TTC549 (cell line): ENCODE measurements at regions not wholly inside any gene's neighbourhood (a gene's known extent, or its start where the extent isn't known, plus 50 kb on each side); places are given as distances from the start of the nearest gene placed in this dataset.

Source experiments
- FAIRE-seq: peaks from 2 replicates; lab custom pipeline; 2012; peaks lifted over from hg19 to GRCh38; lab: Jason Lieb, UNC

- FAIRE-seq, result no peak
Observed at GRCh38 chr2:235305678-235306077, 188.2 kb upstream of the AGAP1 start.

- FAIRE-seq, result no peak
Observed at GRCh38 chr2:235311044-235311443, 182.8 kb upstream of the AGAP1 start.

GRCh38 chr2:235312571-235312970 is 181.3 kb upstream of the AGAP1 start:
- no peak for FAIRE-seq

GRCh38 chr2:235314371-235314930 is 179.4 kb upstream of the AGAP1 start:
- FAIRE-seq, result no peak

GRCh38 chr2:235319095-235319494 is 174.7 kb upstream of the AGAP1 start:
- FAIRE-seq, result no peak

GRCh38 chr2:235320326-235320725 is 173.5 kb upstream of the AGAP1 start:
- no peak for FAIRE-seq

GRCh38 chr2:235324324-235324723 is 169.5 kb upstream of the AGAP1 start:
- FAIRE-seq, result no peak

GRCh38 chr2:235325151-235325550 is 168.7 kb upstream of the AGAP1 start:
- no peak for FAIRE-seq

- FAIRE-seq, result no peak
Observed at GRCh38 chr2:235328991-235329390, 164.9 kb upstream of the AGAP1 start.

GRCh38 chr2:235330775-235331451 is 162.9 kb upstream of the AGAP1 start:
- no peak for FAIRE-seq

- no peak for FAIRE-seq
Observed at GRCh38 chr2:235332240-235332890, 161.5 kb upstream of the AGAP1 start.

- no peak for FAIRE-seq
Observed at GRCh38 chr2:235333076-235333475, 160.8 kb upstream of the AGAP1 start.

GRCh38 chr2:235334179-235334578 is 159.7 kb upstream of the AGAP1 start:
- no peak for FAIRE-seq

- no peak for FAIRE-seq
Observed at GRCh38 chr2:235343156-235343774, 150.6 kb upstream of the AGAP1 start.

- FAIRE-seq, result no peak
Observed at GRCh38 chr2:235343869-235344268, 150.0 kb upstream of the AGAP1 start.

- FAIRE-seq, result no peak
Observed at GRCh38 chr2:235345745-235346144, 148.1 kb upstream of the AGAP1 start.

GRCh38 chr2:235347691-235348090 is 146.2 kb upstream of the AGAP1 start:
- FAIRE-seq, result no peak

- FAIRE-seq, result no peak
Observed at GRCh38 chr2:235348329-235348728, 145.5 kb upstream of the AGAP1 start.

- FAIRE-seq, result no peak
Observed at GRCh38 chr2:235350234-235350633, 143.6 kb upstream of the AGAP1 start.

- FAIRE-seq, result no peak
Observed at GRCh38 chr2:235352541-235352940, 141.3 kb upstream of the AGAP1 start.

GRCh38 chr2:235357881-235358280 is 136.0 kb upstream of the AGAP1 start:
- no peak for FAIRE-seq

- no peak for FAIRE-seq
Observed at GRCh38 chr2:235358981-235359471, 134.8 kb upstream of the AGAP1 start.

GRCh38 chr2:235360446-235360845 is 133.4 kb upstream of the AGAP1 start:
- no peak for FAIRE-seq
